ENCODE measurements at regions not wholly inside any gene's neighbourhood (a gene's known extent, or its start where the extent isn't known, plus 50 kb on each side); places are given as distances from the start of the nearest gene placed in this dataset.

- H3K4me2 ChIP-seq (ENCODE audit: insufficient read depth, low read length) = no peak overlapping the region
These were observed 461.6 kb downstream of the TXNL1 start for GRCh38 chr18:56176751-56177150.

GRCh38 chr18:56175330-56176001, 462.9 kb downstream of the TXNL1 start:
- H3K4me3 ChIP-seq (ENCODE audit: insufficient read depth, low read length) = no peak overlapping the region
- TF ChIP-seq CTCF (IDR thresholded peaks at IDR 0.05; ENCODE audit: extremely low read depth, low read depth, low read length) = no peak
- no peaks in the 10 kb centered on the region for H3K79me2 ChIP-seq (ENCODE audit: insufficient read depth, low read length)
- H3K9me3 ChIP-seq (ENCODE audit: low read depth, low read length) = no peaks in the 10 kb centered on the region
- no peaks in the 10 kb centered on the region for H4K20me1 ChIP-seq (ENCODE audit: insufficient read depth, low read length)
- no peak for DNase-seq (ENCODE audit: insufficient read length, low spot score, missing footprints)
- H3K27ac ChIP-seq (ENCODE audit: low read depth, low read length) = no peak overlapping the region
- H2AFZ ChIP-seq (ENCODE audit: low read length) = no peak overlapping the region
- peaks cover 8% of the 10 kb centered on the region for H3K4me1 ChIP-seq (ENCODE audit: insufficient read depth, low read length)
- no peaks in the 10 kb centered on the region for H3K27me3 ChIP-seq (ENCODE audit: insufficient read depth, low read length)
- H3K36me3 ChIP-seq (ENCODE audit: insufficient read depth, low read length) = no peaks in the 10 kb centered on the region
- no peak overlapping the region for H3K4me2 ChIP-seq (ENCODE audit: insufficient read depth, low read length)

More at GRCh38 chr18:56176751-56177150, 461.6 kb downstream of the TXNL1 start:
- Histone ChIP-seq H3K4me3 (ENCODE audit: insufficient read depth, low read length) (no peak overlapping the region), H3K27ac (ENCODE audit: low read depth, low read length) (no peak overlapping the region), H3K4me1 (ENCODE audit: insufficient read depth, low read length) (peaks cover 8% of the 10 kb centered on the region), H3K36me3 (ENCODE audit: insufficient read depth, low read length) (no peaks in the 10 kb centered on the region), H3K9me3 (ENCODE audit: low read depth, low read length) (no peaks in the 10 kb centered on the region), H3K27me3 (ENCODE audit: insufficient read depth, low read length) (no peaks in the 10 kb centered on the region), H4K20me1 (ENCODE audit: insufficient read depth, low read length) (no peaks in the 10 kb centered on the region), H3K79me2 (ENCODE audit: insufficient read depth, low read length) (no peaks in the 10 kb centered on the region), H2AFZ (ENCODE audit: low read length) (no peak overlapping the region)
- no peak for DNase-seq (ENCODE audit: insufficient read length, low spot score, missing footprints)
- no peak for TF ChIP-seq CTCF (IDR thresholded peaks at IDR 0.05; ENCODE audit: extremely low read depth, low read depth, low read length)

- H3K27ac ChIP-seq (ENCODE audit: low read depth, low read length) = no peak overlapping the region
- no peak overlapping the region for H3K4me2 ChIP-seq (ENCODE audit: insufficient read depth, low read length)
- no peak for TF ChIP-seq CTCF (IDR thresholded peaks at IDR 0.05; ENCODE audit: extremely low read depth, low read depth, low read length)
- no peaks in the 10 kb centered on the region for H3K9me3 ChIP-seq (ENCODE audit: low read depth, low read length)
- no peaks in the 10 kb centered on the region for H4K20me1 ChIP-seq (ENCODE audit: insufficient read depth, low read length)
- H3K79me2 ChIP-seq (ENCODE audit: insufficient read depth, low read length) = no peaks in the 10 kb centered on the region
- H2AFZ ChIP-seq (ENCODE audit: low read length) = peak overlapping the region; percentile 26
- peaks cover 16% of the 10 kb centered on the region for H3K4me1 ChIP-seq (ENCODE audit: insufficient read depth, low read length)
- no peak overlapping the region for H3K4me3 ChIP-seq (ENCODE audit: insufficient read depth, low read length)
- no peak for DNase-seq (ENCODE audit: insufficient read length, low spot score, missing footprints)
- H3K36me3 ChIP-seq (ENCODE audit: insufficient read depth, low read length) = no peaks in the 10 kb centered on the region
- H3K27me3 ChIP-seq (ENCODE audit: insufficient read depth, low read length) = no peaks in the 10 kb centered on the region
These were observed 464.7 kb downstream of the TXNL1 start for GRCh38 chr18:56173542-56174220.

- no peaks in the 10 kb centered on the region for H3K27me3 ChIP-seq (ENCODE audit: insufficient read depth, low read length)
- H3K27ac ChIP-seq (ENCODE audit: low read depth, low read length) = no peak overlapping the region
- H3K9me3 ChIP-seq (ENCODE audit: low read depth, low read length) = no peaks in the 10 kb centered on the region
- H3K79me2 ChIP-seq (ENCODE audit: insufficient read depth, low read length) = no peaks in the 10 kb centered on the region
- H2AFZ ChIP-seq (ENCODE audit: low read length) = no peak overlapping the region
- no peaks in the 10 kb centered on the region for H3K36me3 ChIP-seq (ENCODE audit: insufficient read depth, low read length)
- TF ChIP-seq CTCF (IDR thresholded peaks at IDR 0.05; ENCODE audit: extremely low read depth, low read depth, low read length) = no peak
- H4K20me1 ChIP-seq (ENCODE audit: insufficient read depth, low read length) = no peaks in the 10 kb centered on the region
- peaks cover 27% of the 10 kb centered on the region for H3K4me1 ChIP-seq (ENCODE audit: insufficient read depth, low read length)
- no peak overlapping the region for H3K4me2 ChIP-seq (ENCODE audit: insufficient read depth, low read length)
- H3K4me3 ChIP-seq (ENCODE audit: insufficient read depth, low read length) = no peak overlapping the region
- DNase-seq (ENCODE audit: insufficient read length, low spot score, missing footprints) = no peak
These were observed 465.9 kb downstream of the TXNL1 start for GRCh38 chr18:56172527-56172926.

Measured in osteoblast (primary cell).